ENCODE measurements at regions not wholly inside any gene's neighbourhood (a gene's known extent, or its start where the extent isn't known, plus 50 kb on each side); places are given as distances from the start of the nearest gene placed in this dataset.
A peak's percentile ranks its signal among the peaks of the same experiment; 100 is the strongest.

DNA sequence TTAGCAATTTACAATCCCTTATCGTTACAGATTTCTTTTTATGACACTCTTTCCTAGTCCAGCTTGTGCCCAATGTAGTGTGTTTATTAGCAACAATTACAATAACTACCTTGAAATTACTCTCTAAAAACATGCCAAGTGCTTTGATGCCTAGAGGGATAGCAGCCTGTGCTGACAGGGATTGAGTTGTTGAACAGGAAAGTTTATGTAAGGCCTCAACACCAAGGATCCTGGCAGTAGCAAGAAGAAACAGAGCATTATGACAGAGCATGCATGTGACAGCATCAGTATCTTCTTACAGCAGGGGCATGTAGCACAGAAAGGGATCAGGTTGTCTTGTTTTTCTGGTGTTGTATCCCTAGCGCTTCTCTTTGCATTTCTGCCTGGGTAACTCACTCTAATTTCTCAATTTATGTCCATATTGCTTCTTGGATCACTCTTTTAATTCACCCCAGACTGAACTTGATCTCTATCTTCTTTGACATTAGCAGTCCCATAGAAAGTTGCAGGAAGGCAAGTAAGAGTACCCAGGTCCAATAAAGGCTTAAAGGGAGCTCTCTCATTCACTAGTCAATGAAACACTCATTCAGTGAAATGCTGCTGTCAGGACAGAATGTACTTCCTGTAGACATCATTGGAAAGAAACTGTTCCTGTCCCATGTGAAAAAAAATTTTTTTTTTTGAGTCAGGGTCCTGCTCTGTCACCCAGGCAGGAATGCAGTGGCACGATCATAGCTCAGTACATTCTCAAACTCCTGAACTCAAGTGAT is 220.0 kb upstream of the GRIP1 start:
- DNase-seq = no peak
- WGBS, 2 donors = 91 to 94% methylated on average over 3 of the region's 3 CpGs
- H3K4me1 ChIP-seq = no peaks in the 10 kb centered on the region
- no peak overlapping the region for H3K4me3 ChIP-seq
- H3K9me3 ChIP-seq = no peaks in the 10 kb centered on the region
- no peak for ATAC-seq
- intact Hi-C loops (cut with DNase I) = no loop called here
- no peak for TF ChIP-seq POLR2A (IDR thresholded peaks at IDR 0.05)
- TF ChIP-seq, protein P1, sequence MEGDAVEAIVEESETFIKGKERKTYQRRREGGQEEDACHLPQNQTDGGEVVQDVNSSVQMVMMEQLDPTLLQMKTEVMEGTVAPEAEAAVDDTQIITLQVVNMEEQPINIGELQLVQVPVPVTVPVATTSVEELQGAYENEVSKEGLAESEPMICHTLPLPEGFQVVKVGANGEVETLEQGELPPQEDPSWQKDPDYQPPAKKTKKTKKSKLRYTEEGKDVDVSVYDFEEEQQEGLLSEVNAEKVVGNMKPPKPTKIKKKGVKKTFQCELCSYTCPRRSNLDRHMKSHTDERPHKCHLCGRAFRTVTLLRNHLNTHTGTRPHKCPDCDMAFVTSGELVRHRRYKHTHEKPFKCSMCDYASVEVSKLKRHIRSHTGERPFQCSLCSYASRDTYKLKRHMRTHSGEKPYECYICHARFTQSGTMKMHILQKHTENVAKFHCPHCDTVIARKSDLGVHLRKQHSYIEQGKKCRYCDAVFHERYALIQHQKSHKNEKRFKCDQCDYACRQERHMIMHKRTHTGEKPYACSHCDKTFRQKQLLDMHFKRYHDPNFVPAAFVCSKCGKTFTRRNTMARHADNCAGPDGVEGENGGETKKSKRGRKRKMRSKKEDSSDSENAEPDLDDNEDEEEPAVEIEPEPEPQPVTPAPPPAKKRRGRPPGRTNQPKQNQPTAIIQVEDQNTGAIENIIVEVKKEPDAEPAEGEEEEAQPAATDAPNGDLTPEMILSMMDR (IDR thresholded peaks at IDR 0.05) = no peak
- no peaks in the 10 kb centered on the region for H3K36me3 ChIP-seq (replicated peaks in 1 of 2; ENCODE audit: insufficient read depth in 1 of 2, low read depth in 2 of 2)
- no peaks in the 10 kb centered on the region for H3K27me3 ChIP-seq
- no peak overlapping the region for H3K27ac ChIP-seq

DNA sequence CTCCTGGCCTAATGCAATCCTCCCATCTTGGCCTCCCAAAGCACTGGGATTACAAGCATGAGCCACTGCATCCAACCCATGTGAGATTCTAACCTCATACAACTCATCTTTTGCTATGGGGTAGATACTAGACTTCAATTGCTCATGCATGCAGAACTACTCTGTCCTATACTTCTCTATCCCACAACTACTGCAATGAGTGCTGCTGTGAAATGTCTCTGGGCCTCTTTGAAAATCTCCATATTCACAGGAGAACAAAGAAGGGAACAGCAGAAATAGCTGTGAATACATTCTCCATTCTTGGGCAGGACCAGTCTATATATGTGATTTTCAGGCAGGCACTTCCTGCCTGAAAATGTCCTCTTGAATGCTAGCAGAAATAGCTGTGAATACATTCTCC is 220.7 kb upstream of the GRIP1 start:
- no peaks in the 10 kb centered on the region for H3K4me1 ChIP-seq
- no peaks in the 10 kb centered on the region for H3K27me3 ChIP-seq
- no peaks in the 10 kb centered on the region for H3K9me3 ChIP-seq
- intact Hi-C loops (cut with DNase I) = no loop called here
- no peak for DNase-seq
- no peak overlapping the region for H3K4me3 ChIP-seq
- no peak overlapping the region for H3K27ac ChIP-seq
- no peaks in the 10 kb centered on the region for H3K36me3 ChIP-seq (replicated peaks in 1 of 2; ENCODE audit: insufficient read depth in 1 of 2, low read depth in 2 of 2)
- ATAC-seq = no peak
- TF ChIP-seq POLR2A (IDR thresholded peaks at IDR 0.05) = no peak
- TF ChIP-seq, protein P1 (IDR thresholded peaks at IDR 0.05) = no peak

DNA sequence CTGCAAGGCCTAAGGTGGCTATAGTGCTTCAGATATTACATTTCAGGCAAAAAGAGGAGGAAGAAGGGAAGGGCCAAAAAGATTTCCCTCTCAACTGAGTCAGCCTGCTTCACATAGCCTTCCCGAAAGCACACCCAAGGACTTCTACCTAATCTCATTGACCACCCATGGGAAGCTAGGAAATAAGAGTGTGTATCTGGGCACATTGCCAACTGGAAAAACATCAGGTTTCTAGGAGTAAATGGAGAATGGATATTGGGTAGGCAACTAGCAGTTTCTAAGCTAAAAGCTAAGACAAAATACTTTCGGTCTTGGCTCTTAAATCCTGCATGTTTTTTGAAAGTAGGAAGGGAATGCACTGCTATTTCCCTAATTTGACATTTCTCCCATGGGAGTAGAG is 221.7 kb upstream of the GRIP1 start:
- ATAC-seq (no peak), DNase-seq (peak in 2 of 4 donors; percentile 10 to 17)
- Histone ChIP-seq H3K27ac (no peak overlapping the region), H3K4me1 (no peaks in the 10 kb centered on the region), H3K27me3 (no peaks in the 10 kb centered on the region), H3K4me3 (no peak overlapping the region), H3K9me3 (no peaks in the 10 kb centered on the region), H3K36me3 (replicated peaks in 1 of 2; ENCODE audit: insufficient read depth in 1 of 2, low read depth in 2 of 2) (no peaks in the 10 kb centered on the region)
- intact Hi-C loops (cut with DNase I) = no loop called here
- 41 to 45% methylated on average over 2 of the region's 2 CpGs for WGBS, 2 donors
- no peak for TF ChIP-seq POLR2A (IDR thresholded peaks at IDR 0.05)
- TF ChIP-seq, protein P1 (IDR thresholded peaks at IDR 0.05) = no peak

DNA sequence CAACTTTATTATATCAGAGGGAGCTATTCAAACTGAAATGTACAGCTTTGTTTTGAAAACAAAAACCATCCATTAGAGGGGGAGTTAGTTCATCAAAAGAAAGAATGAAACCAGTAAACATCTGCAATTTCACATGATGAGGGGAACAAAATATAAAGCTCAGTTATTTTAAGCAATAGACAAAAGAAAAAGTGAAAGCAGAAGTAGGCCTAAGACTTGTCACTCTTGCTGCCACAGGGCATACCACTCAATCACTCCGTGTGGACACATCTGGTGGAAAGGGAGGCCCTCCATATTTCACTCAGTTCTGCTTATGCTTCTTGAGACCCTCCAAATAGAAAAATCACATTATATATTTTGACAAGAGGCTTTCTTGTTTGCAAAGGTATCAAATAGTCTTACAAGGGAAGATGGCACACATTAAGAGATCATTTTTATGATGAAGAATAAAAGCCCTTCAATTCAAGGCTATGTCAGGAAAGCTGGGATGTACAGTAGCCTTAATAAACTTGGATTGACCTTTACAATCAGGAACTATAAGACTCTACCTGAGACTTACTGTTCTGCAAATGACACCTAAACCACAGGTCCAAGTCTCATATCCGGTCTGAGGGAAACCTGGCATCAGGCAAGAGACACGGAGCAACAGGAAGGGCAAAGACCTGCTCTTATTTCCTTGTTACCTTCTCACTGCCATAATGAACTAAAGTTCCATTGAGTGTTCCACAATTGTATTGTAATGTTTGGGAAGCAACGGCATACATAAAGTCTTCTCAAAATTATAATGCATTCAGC is 222.5 kb upstream of the GRIP1 start:
- Histone ChIP-seq H3K27ac (no peak overlapping the region), H3K9me3 (no peaks in the 10 kb centered on the region), H3K36me3 (replicated peaks in 1 of 2; ENCODE audit: insufficient read depth in 1 of 2, low read depth in 2 of 2) (no peaks in the 10 kb centered on the region), H3K4me3 (no peak overlapping the region), H3K4me1 (no peaks in the 10 kb centered on the region), H3K27me3 (no peaks in the 10 kb centered on the region)
- no peak for DNase-seq
- no peak for ATAC-seq
- no peak for TF ChIP-seq POLR2A (IDR thresholded peaks at IDR 0.05)
- TF ChIP-seq, protein P1 (IDR thresholded peaks at IDR 0.05) = no peak
- intact Hi-C loops (cut with DNase I) = no loop called here
- WGBS, 2 donors = 67 to 76% methylated on average over 4 of the region's 4 CpGs
